Panc1 (cell line): ENCODE measurements at regions not wholly inside any gene's neighbourhood (a gene's known extent, or its start where the extent isn't known, plus 50 kb on each side); places are given as distances from the start of the nearest gene placed in this dataset.

Experiments
- CTCF ChIP-seq: fragments of 450-650 bp; IDR thresholded peaks from 2 replicates; pipeline ENCODE4 v1.5.1; 2017; ENCODE audit warnings: mild to moderate bottlenecking
- POLR2AphosphoS5 ChIP-seq: IDR thresholded peaks from 2 replicates; pipeline ENCODE4 v1.6.1; 2012; ENCODE audit warnings: mild to moderate bottlenecking, low read depth, low read length, moderate library complexity

DNA sequence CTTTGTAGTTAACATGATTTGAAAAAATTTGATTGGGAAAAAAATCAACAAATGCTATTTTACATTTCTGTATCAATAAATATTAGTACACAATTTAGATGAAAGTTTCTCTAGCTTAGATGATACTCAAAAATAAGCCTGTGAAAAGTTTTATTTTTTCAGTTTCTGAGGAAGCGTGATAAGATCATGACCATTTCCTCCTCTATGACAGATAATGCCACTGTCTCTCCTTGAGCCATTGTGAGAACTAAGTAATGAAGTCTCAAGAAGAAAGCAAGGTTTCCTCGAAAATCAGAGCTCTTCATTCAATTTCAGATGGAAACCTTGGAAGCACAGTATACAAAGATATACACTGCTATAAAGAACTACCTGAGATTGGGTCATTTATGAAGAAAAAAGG is 395.0 kb downstream of the HDGFL1 start:
- TF ChIP-seq CTCF = no peak
- TF ChIP-seq POLR2AphosphoS5 = no peak
